Activated naive CD8-positive, alpha-beta T cell (primary cell): ENCODE measurements at regions not wholly inside any gene's neighbourhood (a gene's known extent, or its start where the extent isn't known, plus 50 kb on each side); places are given as distances from the start of the nearest gene placed in this dataset.
A peak's percentile ranks its signal among the peaks of the same experiment; 100 is the strongest.

Experiments used
- H3K27ac Mint-ChIP-seq: one replicate; pipeline ENCODE4 v1.8.0; 2021; ENCODE audit warnings: mixed read lengths
- H3K27me3 Mint-ChIP-seq: one replicate; pipeline ENCODE4 v1.8.0; 2021; ENCODE audit warnings: mixed read lengths
- H3K36me3 Mint-ChIP-seq: one replicate; pipeline ENCODE4 v1.8.0; 2021; ENCODE audit warnings: mixed read lengths
- H3K4me1 Mint-ChIP-seq: one replicate; pipeline ENCODE4 v1.8.0; 2021; ENCODE audit warnings: low read depth, mixed read lengths
- H3K4me3 Mint-ChIP-seq: one replicate; pipeline ENCODE4 v1.8.0; 2021; ENCODE audit warnings: mild to moderate bottlenecking, mixed read lengths
- H3K9me3 Mint-ChIP-seq: one replicate; pipeline ENCODE4 v1.8.0; 2021; ENCODE audit warnings: low read depth, mixed read lengths

- H3K27ac Mint-ChIP-seq, result no peak overlapping the region
- H3K4me1 Mint-ChIP-seq, result no peaks in the 10 kb centered on the region
- no peak overlapping the region for H3K4me3 Mint-ChIP-seq
- H3K36me3 Mint-ChIP-seq, result peaks cover 9% of the 10 kb centered on the region
- peaks cover 3% of the 10 kb centered on the region for H3K27me3 Mint-ChIP-seq
- H3K9me3 Mint-ChIP-seq, result peaks cover 6% of the 10 kb centered on the region
These were observed 57.2 kb downstream of the C16orf82 start for GRCh38 chr16:27123795-27124409.

DNA sequence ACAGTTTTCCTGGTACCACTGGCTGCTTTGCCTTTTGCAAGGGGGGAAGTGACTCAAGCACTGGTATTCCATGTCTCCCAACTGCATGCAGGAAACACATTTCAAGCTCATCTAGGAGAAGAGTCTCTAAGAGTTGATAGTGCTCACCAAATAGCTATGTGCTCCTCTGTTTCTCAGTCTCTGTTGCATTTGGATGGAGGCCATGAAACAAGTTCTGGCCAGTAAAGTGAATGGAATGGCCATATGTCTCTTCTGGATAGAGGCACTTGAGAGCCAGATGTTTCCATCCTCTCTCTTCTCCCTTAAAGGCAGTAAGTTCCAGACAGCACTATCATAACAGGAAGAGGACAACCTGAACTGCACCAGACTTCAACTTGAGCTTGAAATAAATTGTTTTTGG lies 60.6 kb downstream of the C16orf82 start:
- Mint-ChIP-seq H3K36me3 (peaks cover 7% of the 10 kb centered on the region), H3K4me3 (no peak overlapping the region), H3K4me1 (no peaks in the 10 kb centered on the region), H3K27ac (no peak overlapping the region), H3K9me3 (peaks cover 5% of the 10 kb centered on the region), H3K27me3 (no peaks in the 10 kb centered on the region)

GRCh38 chr16:27129401-27129800 lies 62.7 kb downstream of the C16orf82 start:
- Mint-ChIP-seq H3K4me1 (no peaks in the 10 kb centered on the region), H3K4me3 (no peak overlapping the region), H3K9me3 (peaks cover 5% of the 10 kb centered on the region), H3K27me3 (no peaks in the 10 kb centered on the region), H3K27ac (no peak overlapping the region), H3K36me3 (peaks cover 8% of the 10 kb centered on the region)

GRCh38 chr16:27138257-27138656 lies 65.1 kb upstream of the KDM8 start:
- Mint-ChIP-seq H3K36me3 (peaks cover 4% of the 10 kb centered on the region), H3K27me3 (peaks cover 4% of the 10 kb centered on the region), H3K4me1 (peaks cover 2% of the 10 kb centered on the region), H3K27ac (peak overlapping the region; percentile 36), H3K4me3 (no peak overlapping the region), H3K9me3 (peaks cover 5% of the 10 kb centered on the region)

- Mint-ChIP-seq H3K9me3 (no peaks in the 10 kb centered on the region), H3K4me1 (no peaks in the 10 kb centered on the region), H3K36me3 (no peaks in the 10 kb centered on the region), H3K27me3 (peaks cover 4% of the 10 kb centered on the region), H3K4me3 (no peak overlapping the region), H3K27ac (no peak overlapping the region)
These were observed 57.7 kb upstream of the KDM8 start for GRCh38 chr16:27145630-27146029.

GRCh38 chr16:27149986-27150385 lies 53.3 kb upstream of the KDM8 start:
- Mint-ChIP-seq H3K36me3 (no peaks in the 10 kb centered on the region), H3K27ac (no peak overlapping the region), H3K9me3 (no peaks in the 10 kb centered on the region), H3K4me3 (no peak overlapping the region), H3K27me3 (no peaks in the 10 kb centered on the region), H3K4me1 (peaks cover 10% of the 10 kb centered on the region)

GRCh38 chr16:27152121-27152520 lies 51.2 kb upstream of the KDM8 start:
- no peaks in the 10 kb centered on the region for H3K27me3 Mint-ChIP-seq
- no peaks in the 10 kb centered on the region for H3K36me3 Mint-ChIP-seq
- no peak overlapping the region for H3K4me3 Mint-ChIP-seq
- peaks cover 17% of the 10 kb centered on the region for H3K4me1 Mint-ChIP-seq
- no peak overlapping the region for H3K27ac Mint-ChIP-seq
- no peaks in the 10 kb centered on the region for H3K9me3 Mint-ChIP-seq

GRCh38 chr16:27152801-27153200 lies 50.5 kb upstream of the KDM8 start:
- Mint-ChIP-seq H3K4me1 (peaks cover 19% of the 10 kb centered on the region), H3K4me3 (no peak overlapping the region), H3K9me3 (no peaks in the 10 kb centered on the region), H3K36me3 (no peaks in the 10 kb centered on the region), H3K27me3 (no peaks in the 10 kb centered on the region), H3K27ac (no peak overlapping the region)
